ENCODE measurements at regions not wholly inside any gene's neighbourhood (a gene's known extent, or its start where the extent isn't known, plus 50 kb on each side); places are given as distances from the start of the nearest gene placed in this dataset.

- TF ChIP-seq CTCF (IDR thresholded peaks at IDR 0.05): no peak
- TF ChIP-seq EZH2phosphoT487 (IDR thresholded peaks at IDR 0.05): no peak
Measured at GRCh38 chr5:131001507-131001906, 163.5 kb downstream of the HINT1 start.

Measured in neural progenitor cell (in vitro differentiated cells).